ENCODE measurements at regions not wholly inside any gene's neighbourhood (a gene's known extent, or its start where the extent isn't known, plus 50 kb on each side); places are given as distances from the start of the nearest gene placed in this dataset.

GRCh38 chr11:27770576-27770975 is 70.3 kb upstream of the BDNF start:
- no peak for DNase-seq
- no peak for TF ChIP-seq CTCF (IDR thresholded peaks at IDR 0.05)
- H3K27ac ChIP-seq = no peak overlapping the region
- H3K27me3 ChIP-seq = no peaks in the 10 kb centered on the region
- no peaks in the 10 kb centered on the region for H3K9me3 ChIP-seq
- no peak overlapping the region for H3K4me3 ChIP-seq
- no peaks in the 10 kb centered on the region for H3K36me3 ChIP-seq
- H3K4me1 ChIP-seq = no peaks in the 10 kb centered on the region
- H3K9ac ChIP-seq (ENCODE audit: low read depth in 2 of 2, low read length in 2 of 2) = no peak overlapping the region
- intact Hi-C loops (cut with DNase I) = no loop called here

- H3K27me3 ChIP-seq = no peaks in the 10 kb centered on the region
- no peaks in the 10 kb centered on the region for H3K9me3 ChIP-seq
- H3K27ac ChIP-seq = no peak overlapping the region
- no peak for TF ChIP-seq CTCF (IDR thresholded peaks at IDR 0.05)
- intact Hi-C loops (cut with DNase I) = no loop called here
- H3K4me3 ChIP-seq = no peak overlapping the region
- H3K36me3 ChIP-seq = no peaks in the 10 kb centered on the region
- H3K4me1 ChIP-seq = no peaks in the 10 kb centered on the region
- no peak for DNase-seq
- no peak overlapping the region for H3K9ac ChIP-seq (ENCODE audit: low read depth in 2 of 2, low read length in 2 of 2)
These were observed 63.5 kb upstream of the BDNF start for GRCh38 chr11:27763736-27764135.

- intact Hi-C loops (cut with DNase I) = no loop called here
These were observed 61.1 kb upstream of the BDNF start for GRCh38 chr11:27761356-27761755.

GRCh38 chr11:27757953-27758352 is 57.7 kb upstream of the BDNF start:
- H3K27me3 ChIP-seq = no peaks in the 10 kb centered on the region
- H3K9ac ChIP-seq (ENCODE audit: low read depth in 2 of 2, low read length in 2 of 2) = no peak overlapping the region
- no peak for TF ChIP-seq CTCF (IDR thresholded peaks at IDR 0.05)
- no peaks in the 10 kb centered on the region for H3K36me3 ChIP-seq
- intact Hi-C loops (cut with DNase I) = no loop called here
- H3K27ac ChIP-seq = no peak overlapping the region
- no peaks in the 10 kb centered on the region for H3K4me1 ChIP-seq
- no peak for DNase-seq
- no peak overlapping the region for H3K4me3 ChIP-seq
- no peaks in the 10 kb centered on the region for H3K9me3 ChIP-seq

More at GRCh38 chr11:27761356-27761755, 61.1 kb upstream of the BDNF start:
- H3K4me3 ChIP-seq = no peak overlapping the region
- TF ChIP-seq CTCF (IDR thresholded peaks at IDR 0.05) = no peak
- DNase-seq = no peak
- H3K36me3 ChIP-seq = no peaks in the 10 kb centered on the region
- no peaks in the 10 kb centered on the region for H3K9me3 ChIP-seq
- no peak overlapping the region for H3K9ac ChIP-seq (ENCODE audit: low read depth in 2 of 2, low read length in 2 of 2)
- H3K27ac ChIP-seq = no peak overlapping the region
- no peaks in the 10 kb centered on the region for H3K4me1 ChIP-seq
- H3K27me3 ChIP-seq = no peaks in the 10 kb centered on the region

- H3K4me3 ChIP-seq = no peak overlapping the region
- no peak for DNase-seq
- TF ChIP-seq CTCF (IDR thresholded peaks at IDR 0.05) = no peak
- H3K27ac ChIP-seq = no peak overlapping the region
- H3K9ac ChIP-seq (ENCODE audit: low read depth in 2 of 2, low read length in 2 of 2) = no peak overlapping the region
- H3K27me3 ChIP-seq = no peaks in the 10 kb centered on the region
- H3K9me3 ChIP-seq = no peaks in the 10 kb centered on the region
- H3K4me1 ChIP-seq = no peaks in the 10 kb centered on the region
- intact Hi-C loops (cut with DNase I) = no loop called here
- H3K36me3 ChIP-seq = no peaks in the 10 kb centered on the region
These were observed 54.1 kb upstream of the BDNF start for GRCh38 chr11:27754035-27755017.
